CD4-positive, alpha-beta T cell treated with Interferon gamma for 1 hour (primary cell): ENCODE measurements at regions not wholly inside any gene's neighbourhood (a gene's known extent, or its start where the extent isn't known, plus 50 kb on each side); places are given as distances from the start of the nearest gene placed in this dataset.
"Not testable (repeated sequence)": the region's sequence is repeated elsewhere in the genome, so short reads cannot be mapped to it uniquely, and the experiment has no call there.

Experiments
- DNase-seq: peaks from one replicate; pipeline ENCODE4 v3.0.0-alpha.2; 2020

DNA sequence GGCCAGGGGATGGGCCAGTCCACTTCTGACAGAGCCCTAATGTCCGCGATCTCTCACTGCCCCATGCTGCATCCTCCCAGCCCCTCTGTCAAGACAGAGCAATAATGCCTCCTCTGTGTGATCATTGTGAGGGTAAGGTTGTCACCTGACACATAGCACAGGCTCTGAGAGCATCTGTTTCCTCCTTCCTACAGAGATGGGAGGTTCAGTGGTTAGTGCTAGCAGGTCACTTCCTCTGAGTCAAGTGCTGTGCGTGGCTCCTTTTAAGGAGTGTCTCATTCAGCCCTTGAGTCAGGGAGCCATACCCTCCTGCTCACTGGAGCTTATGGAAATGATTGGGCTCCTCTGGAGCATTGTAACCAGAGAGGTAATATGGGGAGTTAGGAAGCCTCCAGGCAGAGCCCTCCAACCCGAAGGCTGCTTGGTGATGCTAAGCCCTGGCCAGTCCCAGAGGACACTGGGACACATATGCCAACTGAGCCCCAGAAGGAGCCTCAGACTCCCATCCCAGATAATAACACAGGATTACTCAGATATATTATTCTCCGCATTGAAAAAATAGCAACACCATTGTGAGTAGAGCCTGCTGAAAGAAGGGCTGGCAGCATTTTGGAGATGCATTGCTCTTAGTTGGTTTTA lies 189.0 kb downstream of the GALNT1 start:
- no peak for DNase-seq

DNA sequence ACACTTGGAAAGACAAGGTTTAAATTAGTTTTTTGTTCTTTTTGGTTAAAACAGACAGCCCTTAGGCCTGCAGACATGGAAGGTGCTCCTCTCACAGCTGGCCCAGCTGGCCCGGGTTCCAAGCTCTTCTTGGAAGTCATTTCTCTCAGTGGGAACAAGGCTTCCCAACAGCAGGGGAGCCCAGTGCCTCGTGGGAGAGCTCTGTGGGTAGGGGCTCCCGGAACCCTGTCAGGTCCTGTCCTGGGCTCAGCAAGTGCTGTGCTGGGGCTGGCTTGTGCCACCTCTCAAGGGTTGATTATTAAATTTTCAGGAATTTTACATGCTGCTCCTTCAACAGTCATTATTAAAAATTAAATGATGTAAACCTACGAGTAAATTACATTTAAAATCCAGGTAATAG lies 189.6 kb downstream of the GALNT1 start:
- DNase-seq: no peak

DNA sequence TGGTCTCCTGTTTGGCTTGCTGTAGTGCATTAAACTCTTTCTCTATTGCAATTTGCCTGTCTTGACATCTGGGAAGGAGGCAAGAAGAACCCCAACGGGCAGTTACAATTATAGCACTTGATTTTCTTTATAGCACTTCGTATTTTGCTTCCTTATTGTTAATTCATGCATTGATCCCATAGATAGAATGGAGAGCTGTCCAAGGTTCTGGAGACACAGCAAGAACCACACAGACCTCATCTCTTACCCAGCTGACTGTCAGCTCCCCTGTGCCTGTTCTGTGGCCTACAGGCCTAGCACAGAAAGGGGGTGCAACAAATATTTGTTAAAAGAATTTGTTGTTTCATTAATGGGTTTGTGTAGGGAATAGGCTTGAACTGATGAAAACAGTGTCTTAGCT lies 194.3 kb downstream of the GALNT1 start:
- DNase-seq: no peak

DNA sequence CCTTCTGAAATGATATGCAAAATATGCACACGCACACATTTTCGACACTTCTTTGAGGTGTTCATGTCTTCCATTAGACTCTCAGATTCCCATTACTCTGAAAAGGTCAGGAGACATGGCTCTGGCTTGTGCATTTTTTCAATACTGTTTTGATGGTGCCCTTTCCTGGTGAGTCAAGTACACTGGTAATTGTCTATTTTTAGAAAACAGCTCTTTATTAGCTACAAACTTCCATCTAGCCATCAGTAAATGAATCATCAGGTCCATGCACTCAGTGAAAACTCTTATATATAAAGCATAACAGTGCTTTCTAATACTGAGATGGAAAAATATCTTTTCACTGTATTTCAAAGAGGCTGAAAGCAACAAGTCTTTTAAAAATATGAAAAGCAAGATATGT lies 194.9 kb downstream of the GALNT1 start:
- no peak for DNase-seq

DNA sequence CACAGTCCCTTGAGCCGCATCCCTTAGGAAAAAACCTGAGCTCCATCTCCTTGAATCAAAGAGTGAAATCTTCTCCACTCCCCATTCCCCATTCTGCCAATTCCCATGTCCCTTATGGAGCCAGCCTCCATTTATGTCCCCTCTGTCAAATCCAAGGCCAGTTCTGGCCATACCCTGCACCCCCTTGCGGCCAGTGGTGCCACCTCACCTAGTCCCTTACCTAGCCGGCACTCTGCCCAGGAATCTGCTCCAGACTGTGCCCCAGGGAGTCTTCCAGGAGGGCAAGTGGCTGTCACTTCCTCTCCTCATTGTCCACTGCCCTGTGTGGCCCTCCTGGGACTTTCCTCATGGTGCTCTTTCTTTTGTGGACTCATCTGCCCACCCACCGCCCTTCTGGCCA lies 195.4 kb upstream of the RMP24 start:
- no peak for DNase-seq

DNA sequence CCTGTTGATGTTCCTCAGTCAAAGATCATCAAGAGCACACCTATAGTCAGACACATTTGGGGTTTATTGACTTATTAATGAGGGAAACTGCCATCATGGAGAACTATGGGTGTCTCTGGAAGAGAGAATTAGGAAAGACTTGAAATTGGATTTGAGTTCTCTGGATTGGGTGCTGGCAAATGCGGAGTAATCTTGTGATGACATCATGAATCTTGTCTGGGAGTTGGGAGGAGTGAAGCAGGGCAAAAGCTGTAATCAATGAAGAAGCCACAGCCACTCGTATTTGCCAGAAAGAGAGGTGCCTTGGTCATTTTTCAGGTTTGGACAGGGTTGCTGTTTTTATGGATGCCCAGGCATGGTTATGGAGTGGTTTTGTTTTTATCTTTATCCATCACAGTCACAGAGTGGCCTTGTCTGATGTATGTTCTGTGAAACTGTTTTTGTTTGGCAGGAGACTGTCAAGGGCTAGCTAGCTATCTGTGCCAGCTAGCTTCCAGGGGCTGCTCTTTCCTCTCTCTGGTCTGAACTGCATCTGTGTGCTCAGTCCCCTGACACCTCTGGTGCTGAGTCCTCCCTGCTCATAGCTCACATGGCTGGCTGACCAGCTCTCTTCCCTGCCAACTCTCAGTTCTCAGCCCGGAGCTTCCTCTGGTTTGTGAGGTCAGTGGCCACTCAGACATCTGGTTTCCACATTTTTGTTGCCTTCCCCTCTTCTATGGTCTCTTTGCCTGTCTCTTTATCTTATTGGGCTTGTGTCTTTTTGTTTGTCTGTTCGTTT lies 193.4 kb upstream of the RMP24 start:
- no peak for DNase-seq

DNA sequence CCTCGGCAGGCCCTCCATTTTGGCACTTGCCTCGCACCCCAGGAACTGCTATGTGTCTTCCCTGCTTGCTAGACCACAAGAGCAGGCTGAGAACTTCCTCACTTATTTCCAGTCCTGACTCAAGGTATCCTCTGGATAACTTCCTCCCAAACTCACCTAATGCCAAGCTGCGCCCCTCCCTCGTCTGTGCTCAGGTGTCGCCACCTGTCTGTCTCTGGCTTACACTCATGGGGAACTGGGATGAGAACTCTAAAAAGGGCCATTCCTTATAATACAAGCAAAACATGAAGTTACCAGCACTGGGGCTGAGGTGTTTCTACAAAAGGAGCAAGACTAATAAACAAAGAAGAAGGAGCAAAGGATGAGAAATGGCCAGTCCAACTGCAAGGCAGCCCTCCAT lies 191.5 kb upstream of the RMP24 start:
- DNase-seq: no peak

DNA sequence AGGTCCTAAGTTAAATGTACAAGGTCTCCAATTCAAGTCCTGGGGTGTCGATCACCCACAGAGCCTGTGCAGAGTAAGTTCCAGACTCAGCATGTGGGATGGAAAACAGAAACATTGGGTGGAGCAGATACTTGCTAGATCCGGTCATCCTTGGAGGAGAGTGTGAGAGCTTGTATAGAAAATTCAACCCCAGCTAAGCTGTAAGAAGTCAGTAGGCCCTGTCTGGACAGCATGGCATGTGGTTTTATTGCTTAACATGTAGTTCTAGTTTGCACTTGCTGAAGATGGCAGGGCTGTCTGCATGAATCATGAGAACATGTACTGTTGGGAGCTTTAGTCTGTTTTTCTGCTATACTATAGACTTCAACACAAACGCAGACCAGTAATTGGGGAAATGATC lies 189.6 kb upstream of the RMP24 start:
- DNase-seq: no peak

DNA sequence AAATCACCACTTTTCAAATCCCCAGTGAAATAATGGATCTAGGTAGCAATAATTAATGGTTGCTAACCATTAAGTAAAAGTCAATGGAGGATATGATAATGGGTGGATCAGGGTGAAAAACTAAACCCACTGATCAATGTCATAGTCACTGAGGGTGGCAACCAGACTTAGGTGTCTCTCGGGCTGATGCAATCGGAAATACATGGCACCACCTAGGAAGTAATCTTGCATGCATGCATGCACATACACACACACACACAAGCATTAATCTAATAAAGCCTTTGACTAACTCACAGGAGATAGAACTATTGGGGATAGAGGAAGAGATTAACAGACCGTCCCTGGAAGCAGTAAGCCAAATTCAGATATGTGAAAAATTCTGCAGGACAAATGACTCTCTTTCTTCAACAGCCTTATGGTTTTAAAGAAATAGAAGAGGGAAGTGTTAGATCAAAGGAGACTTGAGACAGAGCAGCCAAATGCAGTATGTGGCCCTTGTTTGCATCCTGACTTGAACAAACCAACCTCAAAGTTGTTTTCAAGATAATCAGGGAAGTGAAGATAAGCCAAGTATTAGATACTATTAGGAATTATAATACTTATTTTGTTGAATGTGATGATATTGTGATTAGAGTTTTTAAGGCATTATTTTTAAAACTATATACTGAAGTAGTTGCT lies 186.0 kb upstream of the RMP24 start:
- DNase-seq: no peak

DNA sequence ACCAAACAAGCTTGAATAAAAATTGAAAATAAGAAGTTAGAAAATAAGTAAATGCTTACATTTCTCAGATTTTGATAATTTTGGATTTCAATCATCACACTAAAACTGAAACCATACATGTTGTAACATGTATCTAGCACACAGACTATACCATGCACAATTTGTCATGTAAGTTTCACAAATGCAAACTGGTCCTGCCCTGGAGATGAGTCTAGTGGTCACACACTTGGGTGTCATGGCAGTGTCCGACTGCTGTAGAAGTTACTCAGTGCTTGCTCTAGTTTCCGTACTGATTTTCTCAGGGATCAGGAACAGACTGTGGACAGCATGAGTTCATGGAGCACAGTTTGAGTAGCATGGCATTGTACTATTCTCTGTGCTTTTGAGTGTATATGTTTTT lies 182.9 kb upstream of the RMP24 start:
- DNase-seq: no peak

DNA sequence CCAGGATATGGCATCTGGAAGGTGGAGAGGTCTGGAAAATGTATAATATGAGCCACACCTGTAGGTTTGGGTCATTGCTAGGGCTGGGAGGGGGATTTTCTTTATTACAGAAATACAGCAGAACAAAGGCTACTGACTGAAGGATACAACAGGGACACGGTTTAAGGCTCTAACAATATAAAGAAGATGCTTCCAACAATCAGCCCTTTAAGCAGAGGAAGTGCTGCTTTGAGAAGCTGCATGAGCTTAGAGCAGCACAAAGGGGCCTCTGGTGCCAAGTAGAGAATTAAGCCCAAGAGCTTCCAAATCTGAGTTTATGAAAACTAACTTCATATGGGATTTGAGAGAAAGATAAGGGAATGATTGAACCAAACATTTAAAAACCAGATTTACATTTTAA lies 174.5 kb upstream of the RMP24 start:
- DNase-seq: no peak

DNA sequence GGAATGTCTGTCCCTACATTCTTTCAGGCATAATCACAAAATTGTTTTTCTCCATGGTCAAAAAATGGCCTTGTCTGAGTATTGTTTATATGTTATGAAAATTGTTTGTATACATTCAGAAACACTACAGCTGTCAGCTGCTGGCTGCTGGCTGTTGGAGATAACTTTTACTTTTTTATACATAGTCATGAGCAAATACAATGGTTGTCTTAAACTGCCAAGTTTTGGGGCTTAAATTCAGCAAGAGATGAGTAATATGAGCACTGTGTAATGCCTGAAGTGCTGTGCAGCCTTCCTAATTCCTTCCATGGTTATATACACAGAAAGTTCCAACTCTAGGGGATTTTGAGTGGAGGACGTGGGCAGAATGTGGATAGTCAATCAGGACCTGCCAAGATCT lies 168.9 kb upstream of the RMP24 start:
- DNase-seq: no peak

DNA sequence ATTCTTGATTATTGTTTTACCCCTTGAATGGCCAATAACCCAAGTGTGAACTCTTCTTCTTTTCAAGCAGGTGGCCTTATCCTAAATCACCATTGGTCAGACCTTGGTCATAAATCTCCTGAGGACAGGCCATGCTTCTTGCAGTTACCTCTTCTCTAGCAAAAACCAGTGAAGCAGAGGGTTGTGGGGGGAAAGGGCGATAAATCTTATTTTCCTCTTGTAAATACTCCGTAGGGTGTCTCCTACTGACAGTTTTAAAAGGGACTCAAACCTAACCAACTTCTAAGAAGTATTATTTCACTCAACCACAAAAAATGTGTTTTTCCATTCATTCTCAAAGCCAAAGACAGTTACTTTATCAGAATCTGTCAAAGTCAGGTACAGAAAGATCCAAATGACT lies 168.1 kb upstream of the RMP24 start:
- DNase-seq: no peak

DNA sequence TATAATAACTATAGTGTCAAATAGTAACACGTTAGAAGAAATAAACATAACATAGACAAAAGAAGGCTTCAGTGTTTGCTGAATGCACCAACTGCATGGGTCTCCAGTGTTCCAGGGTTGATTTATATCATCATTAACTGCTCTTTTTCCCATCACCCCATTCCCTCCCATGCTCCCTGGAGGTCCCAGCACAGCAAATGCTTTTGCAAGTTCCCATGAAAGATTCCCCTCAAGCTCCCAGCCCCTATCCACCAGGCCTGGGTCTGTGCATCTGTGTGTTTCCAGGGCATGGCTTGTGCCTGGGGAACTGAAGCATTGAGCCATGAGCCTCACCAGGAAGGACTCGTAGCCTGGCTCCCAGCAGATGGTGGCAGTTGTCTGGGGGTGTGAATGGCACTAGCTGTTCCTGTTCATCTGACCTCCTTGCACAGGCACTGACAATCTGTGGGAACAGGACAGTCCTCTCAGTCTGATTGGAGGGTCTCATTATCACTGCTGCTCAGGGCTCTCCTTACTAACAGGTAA lies 164.6 kb upstream of the RMP24 start:
- no peak for DNase-seq

DNA sequence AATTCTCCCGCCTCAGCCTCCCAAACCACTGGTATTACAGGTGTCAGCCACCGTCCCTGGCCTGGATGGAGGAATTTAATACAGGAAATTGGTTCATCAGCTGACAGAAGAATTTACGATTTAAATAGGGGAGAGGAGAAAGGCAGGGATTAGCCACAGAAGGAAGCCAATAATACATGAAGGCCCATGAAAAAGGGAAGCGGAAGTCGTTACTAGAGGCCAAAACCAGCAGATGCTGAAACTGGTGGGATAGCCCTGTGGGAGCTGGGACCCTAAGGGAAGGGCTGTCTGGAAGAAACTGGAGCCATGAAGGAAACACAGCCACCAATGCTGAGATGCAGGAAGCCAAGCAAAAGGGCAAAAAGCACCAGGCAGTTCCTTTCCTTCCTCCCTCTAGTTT lies 163.7 kb upstream of the RMP24 start:
- DNase-seq: no peak

DNA sequence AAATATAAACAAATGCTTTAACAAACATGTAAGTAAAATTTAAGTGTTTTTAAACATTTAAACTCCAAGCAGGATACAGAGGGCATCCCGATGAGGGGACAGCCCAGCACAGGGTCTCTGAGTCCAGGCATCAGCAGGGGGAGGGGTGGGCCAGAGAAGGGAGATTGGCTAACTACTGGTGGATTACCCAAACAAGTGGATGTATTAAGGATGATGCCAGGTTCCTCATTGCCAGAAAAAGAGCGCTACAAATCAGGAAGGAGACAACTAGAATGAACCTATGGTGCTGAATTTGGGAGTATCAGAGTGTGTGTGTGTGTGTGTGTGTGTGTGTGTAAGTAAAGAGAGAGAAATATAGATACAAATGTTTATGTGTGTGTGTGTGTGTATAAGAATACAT lies 162.0 kb upstream of the RMP24 start:
- no peak for DNase-seq

DNA sequence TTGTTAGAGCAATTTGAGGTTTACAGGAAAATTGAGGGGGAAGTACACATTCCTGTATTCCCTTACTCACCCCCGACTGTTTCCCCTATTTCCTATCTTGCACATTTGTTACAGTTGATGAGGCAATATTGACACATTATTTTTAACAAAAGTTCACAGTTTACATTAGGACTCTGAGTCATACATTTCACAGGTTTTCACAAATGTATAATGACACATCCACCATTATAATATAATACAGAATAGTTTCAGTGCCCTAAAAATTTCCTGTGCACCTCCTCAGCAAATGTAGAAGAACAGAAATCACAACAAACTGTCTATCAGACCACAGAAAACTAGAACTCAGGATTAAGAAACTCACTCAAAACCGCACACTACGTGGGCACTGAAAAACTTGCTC lies 160.6 kb upstream of the RMP24 start:
- DNase-seq: no peak

DNA sequence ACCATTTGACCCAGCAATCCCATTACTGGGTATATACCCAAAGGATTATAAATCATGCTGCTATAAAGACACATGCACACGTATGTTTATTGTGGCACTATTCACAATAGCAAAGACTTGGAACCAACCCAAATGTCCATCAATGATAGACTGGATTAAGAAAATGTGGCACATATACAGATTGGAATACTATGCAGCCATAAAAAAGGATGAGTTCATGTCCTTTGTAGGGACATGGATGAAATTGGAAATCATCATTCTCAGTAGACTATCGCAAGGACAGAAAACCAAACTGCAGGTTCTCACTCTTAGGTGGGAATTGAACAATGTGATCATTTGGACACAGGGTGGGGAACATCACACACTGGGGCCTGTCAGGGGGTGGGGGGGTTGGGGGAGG lies 157.5 kb upstream of the RMP24 start:
- not testable (repeated sequence) for DNase-seq

DNA sequence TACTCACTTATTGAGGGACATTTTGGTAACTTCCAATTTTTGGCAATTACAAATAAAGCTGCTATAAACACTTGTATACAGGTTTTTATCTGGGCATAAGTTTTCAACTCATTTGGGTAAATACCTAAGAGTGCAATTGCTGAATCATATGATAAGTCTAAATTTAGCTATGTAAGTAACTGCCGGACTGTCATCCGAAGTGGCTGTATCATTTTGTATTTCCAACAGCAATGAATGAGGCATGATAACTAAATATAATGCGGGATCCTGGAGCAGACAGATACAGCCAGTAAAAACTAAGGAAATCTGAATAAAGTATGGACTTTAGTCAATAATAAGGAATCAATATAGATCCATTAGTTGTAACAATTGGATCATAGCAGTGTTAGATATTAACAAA lies 156.5 kb upstream of the RMP24 start:
- DNase-seq: no peak

DNA sequence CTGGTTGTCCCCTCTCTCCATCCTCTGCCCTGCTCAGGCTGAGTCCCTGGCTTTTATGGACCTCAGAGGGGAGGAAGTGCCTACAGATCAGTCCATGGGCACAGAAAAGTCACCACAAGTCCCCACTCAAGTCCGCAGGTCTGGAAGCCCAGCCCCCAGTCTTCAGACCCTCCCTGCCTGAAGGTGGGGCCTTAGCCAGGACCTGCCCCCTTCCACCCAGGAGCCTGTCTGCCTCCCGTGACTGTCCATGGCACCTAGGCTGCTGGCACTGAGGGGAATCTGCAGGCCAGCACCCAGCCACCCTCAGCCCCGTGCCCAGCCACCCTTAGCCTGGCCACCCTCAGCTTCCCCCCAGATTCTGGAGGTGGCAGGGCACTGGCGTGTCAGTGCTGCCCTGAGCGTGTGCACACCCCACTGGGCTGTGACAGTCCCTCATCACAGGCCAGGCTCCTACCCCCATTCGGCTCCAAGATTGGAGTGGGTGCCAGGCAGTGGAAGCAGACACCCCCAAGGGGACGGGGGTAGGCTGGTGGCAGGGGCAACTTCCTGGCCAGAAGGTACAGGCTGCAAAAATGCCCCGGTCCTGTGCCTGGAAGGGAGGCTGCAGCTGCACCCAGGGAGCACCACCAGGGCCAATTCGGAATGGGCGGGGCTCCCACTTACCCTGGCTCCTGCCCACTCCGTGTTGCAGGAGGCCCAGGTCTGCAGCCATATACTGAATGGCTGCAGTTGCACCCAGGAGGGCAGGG lies 154.7 kb upstream of the RMP24 start:
- no peak for DNase-seq

DNA sequence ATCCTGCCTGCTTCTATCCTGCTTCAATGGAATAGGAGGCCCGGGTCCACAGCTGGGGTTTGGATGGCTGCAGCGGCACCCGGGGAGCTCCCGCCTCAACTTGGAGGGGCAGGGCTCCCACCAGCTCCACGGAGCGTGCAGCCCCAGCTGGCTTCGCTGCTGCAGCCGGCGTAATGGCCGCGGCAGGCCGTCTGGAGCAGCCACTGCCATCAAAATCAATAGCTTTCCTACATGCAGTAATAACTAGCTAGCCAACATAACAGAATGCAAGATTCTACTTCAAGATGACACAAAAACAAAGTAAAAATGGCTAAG lies 154.2 kb upstream of the RMP24 start:
- no peak for DNase-seq

DNA sequence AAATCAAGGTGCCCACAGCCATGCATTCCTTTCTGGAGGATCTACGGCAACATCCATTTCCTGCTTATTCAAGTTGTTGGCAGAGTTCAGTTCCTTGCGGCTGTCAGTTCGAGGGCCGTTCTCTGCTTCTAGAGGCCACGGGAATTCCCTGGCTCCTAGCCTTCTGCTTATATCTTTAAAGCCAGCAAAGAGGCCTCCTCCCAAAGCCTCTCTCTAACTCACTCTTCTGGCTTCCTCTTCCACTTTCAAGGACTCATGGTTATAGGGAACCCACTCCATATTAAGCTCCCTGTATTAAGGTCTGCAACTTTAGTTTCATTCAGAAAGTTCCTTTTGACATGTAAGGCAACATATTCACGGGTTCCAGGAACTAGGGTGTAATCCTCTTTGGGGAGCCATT lies 150.1 kb upstream of the RMP24 start:
- no peak for DNase-seq

DNA sequence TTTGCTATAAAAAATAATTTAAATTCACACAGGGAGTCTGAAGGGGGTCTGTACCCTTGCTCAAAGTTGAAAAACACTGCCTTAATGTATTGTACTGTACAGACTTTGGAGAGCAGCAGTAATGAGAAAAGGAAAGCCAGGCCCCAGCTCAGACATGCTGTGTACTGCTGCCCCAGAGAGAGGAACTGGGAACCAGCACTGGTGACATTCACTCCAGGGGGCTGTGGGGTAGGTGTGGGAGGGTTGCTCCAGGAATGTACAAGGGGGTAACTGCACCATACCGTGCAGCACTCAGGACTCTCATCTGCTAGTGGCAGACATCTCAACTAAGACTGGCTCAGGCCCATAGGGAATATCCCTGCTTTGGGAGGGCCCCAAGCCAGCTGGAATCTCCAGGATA lies 146.0 kb upstream of the RMP24 start:
- no peak for DNase-seq
